ENCODE measurements at regions not wholly inside any gene's neighbourhood (a gene's known extent, or its start where the extent isn't known, plus 50 kb on each side); places are given as distances from the start of the nearest gene placed in this dataset.
A peak's percentile ranks its signal among the peaks of the same experiment; 100 is the strongest.

DNA sequence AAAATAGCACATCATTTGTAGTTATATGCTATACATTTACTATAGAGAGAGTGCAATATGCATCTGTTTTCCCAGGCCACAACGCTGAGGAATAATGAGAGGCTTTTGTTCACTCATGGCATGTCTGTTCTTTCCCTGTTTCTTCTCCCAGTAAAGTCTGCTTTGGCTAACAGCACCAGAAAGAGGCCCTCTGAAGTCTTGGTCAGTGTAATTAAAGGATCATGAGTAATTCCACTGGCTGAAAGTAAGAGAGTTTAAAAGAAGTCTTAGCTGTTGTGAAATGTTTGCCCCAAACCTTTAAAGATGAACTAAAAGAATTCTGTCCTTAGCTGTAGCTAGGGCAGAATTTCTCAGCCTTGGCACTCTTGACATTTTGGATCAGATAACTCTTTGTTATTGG is 228.8 kb downstream of the TLE4 start:
- 66 to 78% (median 75%) methylated on average over 1 of the region's 1 CpG for WGBS, 3 donors
- DNase-seq (no peak), ATAC-seq (no peak)
- intact Hi-C loops (cut with DNase I): no loop called here
- TF ChIP-seq, protein P1, sequence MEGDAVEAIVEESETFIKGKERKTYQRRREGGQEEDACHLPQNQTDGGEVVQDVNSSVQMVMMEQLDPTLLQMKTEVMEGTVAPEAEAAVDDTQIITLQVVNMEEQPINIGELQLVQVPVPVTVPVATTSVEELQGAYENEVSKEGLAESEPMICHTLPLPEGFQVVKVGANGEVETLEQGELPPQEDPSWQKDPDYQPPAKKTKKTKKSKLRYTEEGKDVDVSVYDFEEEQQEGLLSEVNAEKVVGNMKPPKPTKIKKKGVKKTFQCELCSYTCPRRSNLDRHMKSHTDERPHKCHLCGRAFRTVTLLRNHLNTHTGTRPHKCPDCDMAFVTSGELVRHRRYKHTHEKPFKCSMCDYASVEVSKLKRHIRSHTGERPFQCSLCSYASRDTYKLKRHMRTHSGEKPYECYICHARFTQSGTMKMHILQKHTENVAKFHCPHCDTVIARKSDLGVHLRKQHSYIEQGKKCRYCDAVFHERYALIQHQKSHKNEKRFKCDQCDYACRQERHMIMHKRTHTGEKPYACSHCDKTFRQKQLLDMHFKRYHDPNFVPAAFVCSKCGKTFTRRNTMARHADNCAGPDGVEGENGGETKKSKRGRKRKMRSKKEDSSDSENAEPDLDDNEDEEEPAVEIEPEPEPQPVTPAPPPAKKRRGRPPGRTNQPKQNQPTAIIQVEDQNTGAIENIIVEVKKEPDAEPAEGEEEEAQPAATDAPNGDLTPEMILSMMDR (IDR thresholded peaks at IDR 0.05): no peak
- H3K4me3 ChIP-seq: no peak overlapping the region
- H3K9me3 ChIP-seq: no peaks in the 10 kb centered on the region
- no peaks in the 10 kb centered on the region for H3K36me3 ChIP-seq (ENCODE audit: insufficient read depth in 1 of 2, low read depth in 1 of 2)
- H3K27ac ChIP-seq: no peak overlapping the region
- H3K27me3 ChIP-seq (ENCODE audit: insufficient read depth in 3 of 3, low read length in 2 of 3): no peaks in the 10 kb centered on the region
- peaks cover 9% of the 10 kb centered on the region for H3K4me1 ChIP-seq

DNA sequence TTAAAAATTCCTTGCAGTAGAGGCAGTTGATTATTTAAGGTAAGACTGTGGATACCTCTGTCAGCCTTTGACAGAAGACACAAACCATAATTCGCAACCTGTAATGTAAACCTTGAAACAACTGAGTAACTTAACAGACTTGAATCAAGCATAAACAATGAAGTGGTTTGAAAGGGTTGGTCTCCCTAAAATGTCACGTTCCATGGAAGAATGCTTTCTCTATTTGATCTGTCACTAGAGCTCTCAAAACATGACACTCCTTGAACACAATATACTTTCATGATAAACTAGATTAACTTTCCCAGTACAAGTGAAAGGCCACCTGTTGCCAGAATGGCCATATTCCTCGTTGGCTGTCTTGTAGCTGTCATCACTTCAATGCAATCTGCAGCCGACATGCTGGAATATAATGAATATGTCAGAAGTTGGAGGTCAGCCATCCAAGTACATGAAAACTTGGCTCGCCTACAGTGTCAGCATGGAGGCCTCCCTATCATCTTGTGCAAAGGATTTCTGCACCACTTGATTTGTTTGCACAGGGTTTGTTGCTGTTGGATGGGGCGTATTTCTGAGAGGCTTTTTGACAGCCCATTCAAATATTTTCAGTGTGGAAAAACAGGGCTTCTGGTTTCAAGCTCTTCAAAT is 228.0 kb downstream of the TLE4 start:
- TF ChIP-seq, protein P1 (IDR thresholded peaks at IDR 0.05): no peak
- ATAC-seq (peak in 1 of 4 donors; percentile 24), DNase-seq (no peak)
- Histone ChIP-seq H3K4me1 (peaks cover 9% of the 10 kb centered on the region), H3K4me3 (no peak overlapping the region), H3K36me3 (ENCODE audit: insufficient read depth in 1 of 2, low read depth in 1 of 2) (no peaks in the 10 kb centered on the region), H3K9me3 (no peaks in the 10 kb centered on the region), H3K27me3 (ENCODE audit: insufficient read depth in 3 of 3, low read length in 2 of 3) (no peaks in the 10 kb centered on the region), H3K27ac (no peak overlapping the region)
- intact Hi-C loops (cut with DNase I): no loop called here
- 26 to 42% (median 42%) methylated on average over 6 of the region's 6 CpGs for WGBS, 3 donors

- H3K27me3 ChIP-seq (ENCODE audit: insufficient read depth in 3 of 3, low read length in 2 of 3): no peaks in the 10 kb centered on the region
- 91 to 97% (median 94%) methylated on average over 3 of the region's 3 CpGs for WGBS, 3 donors
- H3K36me3 ChIP-seq (ENCODE audit: insufficient read depth in 1 of 2, low read depth in 1 of 2): no peaks in the 10 kb centered on the region
- H3K27ac ChIP-seq: no peak overlapping the region
- no peak overlapping the region for H3K4me3 ChIP-seq
- TF ChIP-seq, protein P1 (IDR thresholded peaks at IDR 0.05): no peak
- peaks cover 9% of the 10 kb centered on the region for H3K4me1 ChIP-seq
- intact Hi-C loops (cut with DNase I): no loop called here
- ATAC-seq: no peak
- DNase-seq: no peak
- H3K9me3 ChIP-seq: no peaks in the 10 kb centered on the region
Measured at GRCh38 chr9:79798450-79798849, 226.7 kb downstream of the TLE4 start.

DNA sequence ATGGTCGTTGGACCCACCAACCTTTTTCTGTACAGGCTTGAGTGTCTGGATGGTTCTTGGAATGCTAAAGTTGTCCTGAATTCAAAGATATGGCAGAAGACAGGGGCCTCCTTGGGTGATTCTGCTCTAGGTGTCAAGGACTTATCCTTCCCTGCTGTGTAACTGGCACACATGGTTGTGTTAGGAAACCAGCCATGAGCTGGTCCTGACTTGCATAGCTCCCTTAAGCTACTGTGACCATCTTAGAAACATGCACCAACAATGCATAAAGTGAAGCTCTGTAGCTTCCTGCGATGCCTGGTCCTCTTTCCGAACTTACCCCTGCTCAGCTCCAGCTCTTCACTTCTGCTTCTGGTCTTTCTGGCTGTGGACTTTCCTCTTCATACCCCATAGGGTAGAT is 224.6 kb downstream of the TLE4 start:
- ATAC-seq (no peak), DNase-seq (no peak)
- Histone ChIP-seq H3K27me3 (ENCODE audit: insufficient read depth in 3 of 3, low read length in 2 of 3) (no peaks in the 10 kb centered on the region), H3K27ac (no peak overlapping the region), H3K9me3 (no peaks in the 10 kb centered on the region), H3K4me1 (peaks cover 9% of the 10 kb centered on the region), H3K4me3 (no peak overlapping the region), H3K36me3 (ENCODE audit: insufficient read depth in 1 of 2, low read depth in 1 of 2) (no peaks in the 10 kb centered on the region)
- WGBS, 3 donors: 82 to 94% (median 91%) methylated on average over 3 of the region's 3 CpGs
- intact Hi-C loops (cut with DNase I): no loop called here
- TF ChIP-seq, protein P1 (IDR thresholded peaks at IDR 0.05): no peak

DNA sequence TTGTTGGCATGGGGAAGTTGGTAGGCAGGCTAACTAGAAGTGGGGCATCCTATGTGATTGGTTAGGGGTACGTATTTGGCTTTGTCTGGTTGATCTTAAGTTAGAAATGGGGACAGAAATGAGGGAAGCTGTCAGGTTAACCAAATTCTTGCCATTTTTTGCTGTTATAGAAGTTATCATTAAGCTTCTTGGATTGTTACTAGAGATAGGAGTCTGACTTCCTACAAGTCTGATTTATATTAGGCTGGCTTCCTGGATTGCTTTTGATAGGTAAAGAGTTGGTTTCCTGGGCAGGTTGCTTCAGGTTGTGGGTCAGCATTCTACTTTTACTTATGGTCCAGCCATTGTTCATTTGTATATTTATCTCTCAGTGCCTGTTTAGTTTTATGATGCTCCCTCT is 216.9 kb downstream of the TLE4 start:
- intact Hi-C loops (cut with DNase I): no loop called here
- DNase-seq: no peak
- ATAC-seq: no peak
- WGBS, 3 donors: 82 to 95% (median 94%) methylated on average over 1 of the region's 1 CpG
- TF ChIP-seq, protein P1 (IDR thresholded peaks at IDR 0.05): no peak
- no peak overlapping the region for H3K27ac ChIP-seq
- no peaks in the 10 kb centered on the region for H3K4me1 ChIP-seq
- H3K36me3 ChIP-seq (ENCODE audit: insufficient read depth in 1 of 2, low read depth in 1 of 2): no peaks in the 10 kb centered on the region
- no peak overlapping the region for H3K4me3 ChIP-seq
- H3K27me3 ChIP-seq (ENCODE audit: insufficient read depth in 3 of 3, low read length in 2 of 3): no peaks in the 10 kb centered on the region
- H3K9me3 ChIP-seq: no peaks in the 10 kb centered on the region
